GM18861 (cell line): ENCODE measurements at regions not wholly inside any gene's neighbourhood (a gene's known extent, or its start where the extent isn't known, plus 50 kb on each side); places are given as distances from the start of the nearest gene placed in this dataset.
"Not testable (repeated sequence)": the region's sequence is repeated elsewhere in the genome, so short reads cannot be mapped to it uniquely, and the experiment has no call there.

Experiments
- ATAC-seq: cut with Tn5 transposase; IDR thresholded peaks from one replicate; pipeline ENCODE4 v1.9.1; 2021; ENCODE audit not compliant: unreplicated experiment

GRCh38 chr3:39739658-39740057 lies 69.8 kb upstream of the MYRIP start:
- not testable (repeated sequence) for ATAC-seq

- ATAC-seq = no peak
These were observed 64.7 kb upstream of the MYRIP start for GRCh38 chr3:39744746-39745145.

DNA sequence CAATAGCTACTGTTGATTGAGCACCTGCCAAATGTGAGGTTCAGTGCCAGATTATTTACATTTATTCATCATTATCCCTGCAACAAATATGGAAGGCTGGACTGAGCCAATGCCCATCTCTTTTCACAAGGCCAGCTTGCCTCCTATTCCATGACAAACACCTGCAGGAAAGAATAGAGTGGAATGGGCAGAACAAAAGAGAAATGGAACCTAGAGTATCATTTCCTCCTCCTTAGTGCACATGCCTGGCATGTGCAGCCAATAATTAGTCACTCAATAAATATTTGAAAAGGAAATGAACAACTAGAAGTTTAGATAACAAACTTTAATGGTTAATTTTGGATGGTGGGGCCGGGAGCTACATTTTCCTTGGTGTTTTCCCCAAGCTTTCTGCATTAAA lies 61.4 kb upstream of the MYRIP start:
- ATAC-seq = no peak

DNA sequence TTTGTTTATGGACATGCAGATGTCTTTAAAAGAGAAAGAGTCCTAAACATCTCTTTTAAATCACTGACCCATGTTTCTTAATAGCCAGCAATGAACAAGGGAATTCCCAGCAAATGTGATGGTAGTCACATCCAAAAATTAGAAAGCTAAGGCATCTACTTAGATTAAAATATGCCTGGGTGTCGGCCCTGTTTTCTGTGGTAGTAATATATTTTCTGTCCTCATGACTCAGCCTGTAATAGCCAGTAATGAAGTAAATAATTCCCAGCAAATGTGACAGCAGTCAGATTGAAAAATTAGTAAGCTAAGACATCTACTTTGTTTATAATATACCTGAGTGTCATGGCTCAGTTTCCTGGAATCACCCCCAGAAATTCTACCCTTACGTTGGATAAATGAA lies 60.6 kb upstream of the MYRIP start:
- no peak for ATAC-seq

DNA sequence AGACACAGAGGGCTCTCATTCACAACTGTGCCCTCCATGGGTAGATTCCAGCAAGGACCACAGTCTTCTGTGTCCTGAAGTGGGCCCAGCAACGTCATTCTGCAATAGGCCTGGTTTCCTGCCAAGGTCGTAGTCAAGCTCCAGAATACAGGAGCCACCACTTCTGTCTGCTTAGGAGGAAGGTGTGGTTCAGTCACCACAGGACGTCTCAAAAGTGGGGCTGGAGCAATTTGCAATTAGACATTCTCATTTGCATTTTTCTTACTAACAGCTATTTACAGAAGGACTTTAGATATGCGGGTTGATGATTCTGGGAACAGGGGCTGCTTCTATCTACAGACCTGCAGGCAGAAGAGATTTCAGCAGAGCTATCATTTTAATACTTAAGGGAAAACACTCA lies 58.7 kb upstream of the MYRIP start:
- ATAC-seq = peak; percentile 32

DNA sequence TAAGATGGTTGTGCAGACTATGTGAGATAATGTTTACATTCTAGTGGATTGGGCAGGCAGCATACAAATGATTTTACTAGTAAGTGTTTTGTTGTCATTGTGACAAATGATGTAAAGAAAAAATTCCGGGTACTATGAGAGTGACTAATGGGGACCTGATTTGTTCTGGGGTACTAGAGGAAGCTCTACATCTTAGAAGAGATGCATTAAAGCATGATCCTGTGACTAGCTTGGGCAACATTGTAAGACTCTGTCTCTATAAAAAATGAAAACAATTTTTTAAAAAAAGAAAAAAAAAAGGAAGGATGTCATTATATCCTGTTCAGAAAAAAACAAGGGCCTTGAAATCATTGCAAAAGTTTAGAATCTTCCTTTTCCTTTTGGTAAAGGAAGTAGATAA lies 58.1 kb upstream of the MYRIP start:
- ATAC-seq = no peak

GRCh38 chr3:39752019-39752637 lies 57.3 kb upstream of the MYRIP start:
- no peak for ATAC-seq

- no peak for ATAC-seq
These were observed 56.7 kb upstream of the MYRIP start for GRCh38 chr3:39752751-39753150.

DNA sequence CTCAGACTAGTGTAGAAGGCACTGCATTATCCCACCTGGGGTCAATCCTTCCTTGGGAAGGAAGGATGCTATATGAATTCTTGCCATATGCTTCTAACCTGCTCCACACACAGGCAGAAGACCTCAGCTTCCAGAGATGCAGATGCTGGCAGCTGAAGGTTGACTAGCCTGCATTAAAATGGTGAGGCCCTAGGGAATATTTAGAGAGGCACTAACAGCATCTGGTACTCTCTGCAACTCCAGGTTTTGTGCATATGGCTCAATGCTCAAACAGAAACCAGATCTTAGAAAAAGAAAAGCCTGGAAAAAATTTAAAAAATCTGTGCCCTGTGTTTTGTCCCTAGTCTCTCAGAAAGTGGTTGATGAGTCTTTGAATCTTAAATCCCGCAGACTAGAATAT lies 56.0 kb upstream of the MYRIP start:
- ATAC-seq = no peak

- ATAC-seq = peak; percentile 66
These were observed 54.9 kb upstream of the MYRIP start for GRCh38 chr3:39754549-39754948.

DNA sequence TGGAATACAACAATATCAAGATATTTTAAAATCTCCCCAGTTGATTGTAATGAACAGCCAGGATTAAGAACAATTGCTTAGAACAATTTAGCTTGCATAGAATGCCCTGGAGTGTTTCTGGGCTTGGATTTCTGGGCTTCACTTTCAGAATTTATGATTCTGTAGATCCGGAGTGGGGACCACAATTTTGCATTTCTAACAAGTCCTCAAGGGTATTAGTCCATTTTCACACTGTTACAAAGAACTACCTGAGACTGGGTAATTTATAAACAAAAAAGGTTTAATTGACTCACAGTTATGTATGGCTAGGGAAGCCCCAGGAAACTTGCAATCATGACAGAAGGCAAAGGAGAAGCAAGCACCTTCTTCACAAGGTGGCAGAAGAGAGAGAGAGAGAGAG lies 54.3 kb upstream of the MYRIP start:
- ATAC-seq = peak; percentile 28

- ATAC-seq = no peak
These were observed 52.1 kb upstream of the MYRIP start for GRCh38 chr3:39757307-39757706.
